Left renal cortex interstitium (tissue), 4 donors: ENCODE measurements at regions not wholly inside any gene's neighbourhood (a gene's known extent, or its start where the extent isn't known, plus 50 kb on each side); places are given as distances from the start of the nearest gene placed in this dataset.

Experiments
- DNase-seq, 4 donors: peaks; one replicate each; pipeline ENCODE4 v3.0.0-alpha.2; 2013; ENCODE audit warnings: low read depth in 4 of 4, low spot score in 2 of 4, missing footprints in 1 of 4

DNA sequence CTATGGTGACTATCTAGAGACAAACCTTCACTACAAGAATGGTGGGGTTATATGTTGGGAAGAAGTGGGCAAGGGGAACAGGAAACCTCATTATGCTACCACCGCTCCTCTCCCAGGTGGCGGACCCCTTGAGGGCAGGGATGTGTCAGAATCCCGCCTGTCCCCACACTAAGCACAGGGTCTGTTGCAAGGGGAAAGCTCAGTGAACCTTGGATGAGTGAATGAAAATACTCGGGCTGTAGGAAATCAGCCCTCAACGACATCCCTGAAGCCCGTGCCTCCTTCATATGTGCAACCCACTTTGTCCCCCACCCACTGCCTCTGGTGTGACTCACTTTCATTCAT is 68.2 kb upstream of the AMPD3 start:
- no peak for DNase-seq

DNA sequence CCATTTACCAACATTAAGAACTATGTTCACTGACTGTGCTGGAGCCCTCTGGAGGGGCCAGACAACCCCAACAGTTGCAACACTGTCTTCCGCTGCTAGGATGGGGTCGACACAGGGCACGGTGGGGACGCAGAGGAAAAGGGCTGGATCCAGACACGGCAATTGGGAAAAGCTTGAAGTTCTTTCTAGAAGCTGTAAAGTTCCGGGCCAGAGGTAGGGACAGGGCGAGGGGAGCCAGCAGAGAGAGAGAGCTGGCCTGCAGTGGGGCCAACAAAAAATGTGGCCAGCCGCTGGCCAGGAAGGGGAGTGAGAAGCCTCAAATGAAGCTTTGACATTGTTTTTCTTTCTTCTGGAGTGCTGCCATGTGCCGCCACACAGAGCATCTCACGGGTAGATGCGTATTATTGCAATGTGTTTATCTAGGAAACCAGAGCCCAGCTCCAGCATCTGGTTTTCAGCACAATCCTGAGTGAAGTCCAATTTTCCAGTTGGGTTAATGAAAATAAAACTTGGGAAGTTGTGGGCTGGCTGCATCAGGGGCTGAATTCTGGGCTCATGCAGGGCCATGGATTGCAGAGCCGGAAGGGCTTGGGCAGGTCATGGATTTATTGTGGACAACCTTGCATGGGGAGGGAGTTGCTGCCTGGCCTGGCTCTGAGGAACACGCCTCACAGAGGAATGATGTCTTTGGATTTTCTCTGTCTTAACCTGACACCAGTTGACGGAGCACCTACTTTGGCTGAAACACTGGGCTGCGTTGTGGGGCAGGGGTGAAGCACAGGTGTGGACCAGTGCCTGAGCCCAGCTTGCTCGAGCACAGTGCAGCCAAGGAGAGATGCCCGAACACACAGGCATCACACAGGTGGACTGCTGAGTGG is 67.6 kb upstream of the AMPD3 start:
- peak in 2 of 4 donors; percentile 23 to 49 for DNase-seq

GRCh38 chr11:10388101-10388500 is 67.0 kb upstream of the AMPD3 start:
- DNase-seq: no peak

DNA sequence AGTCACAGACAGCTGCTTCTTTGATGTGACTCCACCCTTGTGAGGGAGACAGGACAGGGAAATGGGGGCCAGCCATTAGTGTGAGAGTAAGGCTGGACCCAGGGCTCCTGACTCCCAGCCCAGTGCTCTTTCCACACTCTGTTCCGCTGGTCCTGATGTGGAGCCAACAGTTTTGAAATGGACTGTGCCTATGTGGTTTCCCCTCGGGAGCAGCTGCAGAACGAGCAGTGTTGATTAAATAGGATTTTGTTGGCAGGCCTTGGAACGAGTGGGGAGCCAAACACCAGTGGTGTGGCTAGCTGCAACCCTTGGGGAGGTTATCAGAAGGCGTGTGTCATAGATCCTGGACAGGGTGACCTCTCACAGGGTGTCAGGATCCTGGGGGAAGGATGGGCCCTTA is 66.5 kb upstream of the AMPD3 start:
- DNase-seq: no peak

- DNase-seq: no peak
Observed at GRCh38 chr11:10390375-10390774, 64.7 kb upstream of the AMPD3 start.

- no peak for DNase-seq
Observed at GRCh38 chr11:10392095-10393079, 62.7 kb upstream of the AMPD3 start.

- no peak for DNase-seq
Observed at GRCh38 chr11:10394229-10395101, 60.6 kb upstream of the AMPD3 start.

DNA sequence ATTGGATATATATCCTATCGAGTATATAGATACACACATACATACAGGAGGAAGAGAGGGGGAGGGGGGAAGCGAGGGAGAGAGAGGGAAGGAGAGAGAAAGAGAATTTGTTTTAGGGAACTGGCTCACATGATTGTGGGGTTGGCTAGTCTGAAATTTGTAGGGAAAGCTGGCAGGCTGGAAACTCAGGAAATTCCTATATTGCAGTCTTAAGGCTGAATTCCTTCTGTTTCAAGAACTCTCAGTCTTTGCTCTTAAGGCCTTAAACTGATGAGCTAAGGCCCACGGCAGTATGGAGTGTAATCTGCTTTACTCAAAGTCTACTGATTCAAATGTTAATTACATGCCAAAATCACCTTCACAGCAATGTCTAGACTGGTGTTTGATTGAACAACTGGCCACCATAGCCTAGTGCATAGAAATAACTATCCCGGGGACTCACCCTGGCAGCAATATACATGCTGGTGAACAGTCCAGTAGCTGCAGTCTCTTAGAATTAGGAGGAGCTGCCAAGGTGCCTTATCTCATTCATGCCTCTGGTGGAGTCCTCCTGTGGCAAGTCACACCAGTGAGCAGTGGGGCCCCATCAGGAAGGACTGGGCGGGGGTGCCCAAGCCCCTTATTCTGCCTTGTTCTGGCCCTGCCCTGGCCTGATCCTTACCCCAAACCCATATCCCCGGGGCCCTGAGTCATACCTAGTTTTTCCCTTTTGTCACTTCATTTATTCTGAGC is 59.7 kb upstream of the AMPD3 start:
- DNase-seq: no peak

DNA sequence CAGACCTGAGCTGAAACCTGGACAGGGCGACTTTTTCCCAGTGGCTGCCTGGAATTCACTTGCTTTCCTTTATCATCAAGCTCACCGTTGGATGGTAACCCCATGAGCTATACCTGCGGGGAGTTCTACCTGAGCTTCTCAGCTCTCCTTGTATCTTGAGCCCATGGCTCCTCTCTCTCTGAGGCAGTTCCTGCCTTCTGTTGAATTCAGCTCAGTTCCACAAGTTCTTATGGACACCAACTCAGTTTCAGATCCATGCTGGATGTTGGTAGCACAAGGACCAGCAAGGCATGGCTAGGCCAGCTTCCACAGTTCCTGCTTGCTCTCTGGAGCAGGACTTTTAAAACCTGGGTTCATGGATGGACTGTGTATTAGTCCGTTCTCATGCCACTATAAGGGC is 58.3 kb upstream of the AMPD3 start:
- DNase-seq: no peak

- DNase-seq: no peak
Observed at GRCh38 chr11:10397226-10397987, 57.7 kb upstream of the AMPD3 start.

DNA sequence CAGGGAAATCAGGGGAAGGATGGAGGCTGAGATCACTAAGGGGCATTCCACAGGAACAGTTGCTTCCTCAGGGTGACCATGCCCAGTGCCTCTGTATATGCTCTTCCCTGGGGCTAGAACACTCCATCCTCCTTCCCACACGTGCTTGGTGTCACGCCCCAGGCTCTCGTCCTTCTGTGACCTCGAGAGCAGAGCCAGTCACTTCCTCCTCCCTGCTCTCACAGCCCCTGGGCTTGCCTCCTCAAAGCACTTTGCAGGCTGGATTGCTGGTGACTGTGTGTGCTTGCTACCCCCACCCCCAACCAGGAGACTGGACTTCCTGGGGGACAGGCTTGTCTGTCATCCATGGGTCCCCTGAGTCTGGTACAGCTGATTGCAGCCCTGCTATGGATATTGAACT is 56.5 kb upstream of the AMPD3 start:
- no peak for DNase-seq

- DNase-seq: no peak
Observed at GRCh38 chr11:10400856-10401255, 54.2 kb upstream of the AMPD3 start.

DNA sequence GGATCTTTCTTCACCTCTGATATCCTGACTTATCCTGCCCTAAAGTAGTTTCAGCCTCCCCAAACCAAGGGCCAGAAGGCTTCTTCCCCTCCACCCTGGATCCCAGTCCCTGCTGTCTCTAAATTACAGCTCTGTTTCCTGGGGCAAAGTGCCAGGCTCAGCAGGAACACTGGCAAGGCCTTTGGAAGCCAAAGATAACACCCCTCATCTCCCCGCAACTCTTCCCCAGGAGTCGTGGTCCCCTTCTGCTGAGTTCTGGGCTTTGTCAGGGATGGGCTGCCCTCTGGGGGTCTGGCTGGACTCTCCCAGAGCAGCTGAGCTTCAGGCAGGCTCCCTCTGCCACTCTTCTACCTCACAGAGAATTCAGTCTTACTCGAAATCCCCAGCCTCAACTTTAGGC is 53.8 kb upstream of the AMPD3 start:
- DNase-seq: no peak

- no peak for DNase-seq
Observed at GRCh38 chr11:10401696-10402392, 53.2 kb upstream of the AMPD3 start.
